ENCODE measurements at regions not wholly inside any gene's neighbourhood (a gene's known extent, or its start where the extent isn't known, plus 50 kb on each side); places are given as distances from the start of the nearest gene placed in this dataset.

GRCh38 chr3:180324791-180325190, 277.2 kb upstream of the TTC14 start:
- Histone ChIP-seq H3K36me3 (replicated peaks in 1 of 2; ENCODE audit: control extremely low read depth in 1 of 2, control insufficient read depth in 1 of 2, extremely low read depth in 1 of 2, insufficient read depth in 2 of 2, low read length in 1 of 2) (no peaks in the 10 kb centered on the region), H3K4me3 (ENCODE audit: control extremely low read depth in 1 of 5, extremely low read depth in 1 of 5, insufficient read depth in 1 of 5, low read depth in 2 of 5, low read length in 4 of 5) (no peak overlapping the region), H3K4me2 (replicated peaks; ENCODE audit: low read depth, low read length, poor library complexity, severe bottlenecking) (no peak overlapping the region), H3K9me3 (ENCODE audit: control extremely low read depth in 1 of 3, control insufficient read depth in 2 of 3, insufficient read depth in 1 of 3, low read length in 2 of 3) (peaks cover 0 to 8% (median 0%) of the 10 kb centered on the region in 3 donors), H3K27ac (ENCODE audit: low read length in 2 of 2) (no peak overlapping the region), H2AFZ (ENCODE audit: insufficient read depth, low read depth, low read length, poor library complexity, severe bottlenecking) (no peak overlapping the region), H3K9ac (ENCODE audit: low read length) (no peak overlapping the region), H3K79me2 (ENCODE audit: control insufficient read depth, insufficient read depth, low read length) (no peaks in the 10 kb centered on the region), H3K4me1 (ENCODE audit: control insufficient read depth in 2 of 2, insufficient read depth in 2 of 2, low read length in 2 of 2) (no peaks in the 10 kb centered on the region), H3K27me3 (replicated peaks in 1 of 4; ENCODE audit: control extremely low read depth in 1 of 4, control insufficient read depth in 3 of 4, insufficient read depth in 4 of 4, low read length in 3 of 4) (no peaks in the 10 kb centered on the region), H4K20me1 (ENCODE audit: control insufficient read depth, insufficient read depth, low read length, poor library complexity, severe bottlenecking) (no peaks in the 10 kb centered on the region)
- no peak for DNase-seq
- intact Hi-C loops (cut with micrococcal nuclease), result no loop called here
- Mint-ChIP-seq H3K4me1 (no peaks in the 10 kb centered on the region), H3K4me3 (no peak overlapping the region), H3K27ac (no peak overlapping the region), H3K9me3 (ENCODE audit: insufficient read depth) (no peaks in the 10 kb centered on the region), H3K27me3 (no peaks in the 10 kb centered on the region)
- ChIA-PET POLR2A (no interaction called here), CTCF (no interaction called here)
- 92% methylated on average over 18 of the region's 19 CpGs for WGBS (ENCODE audit: insufficient coverage)
- ATAC-seq (ENCODE audit: low read depth), result no peak
- TF ChIP-seq EZH2 (IDR thresholded peaks at IDR 0.05; ENCODE audit: borderline replicate concordance, insufficient read depth, low read depth, low read length, poor library complexity, severe bottlenecking) (no peak), CTCF (IDR thresholded peaks at IDR 0.05) (no peak)

GRCh38 chr3:180325533-180325932, 276.4 kb upstream of the TTC14 start:
- no peaks in the 10 kb centered on the region for H3K27me3 ChIP-seq (replicated peaks in 1 of 4; ENCODE audit: control extremely low read depth in 1 of 4, control insufficient read depth in 3 of 4, insufficient read depth in 4 of 4, low read length in 3 of 4)
- H3K9ac ChIP-seq (ENCODE audit: low read length), result no peak overlapping the region
- no peak overlapping the region for H3K4me2 ChIP-seq (replicated peaks; ENCODE audit: low read depth, low read length, poor library complexity, severe bottlenecking)
- H3K9me3 Mint-ChIP-seq (ENCODE audit: insufficient read depth), result no peaks in the 10 kb centered on the region
- H3K79me2 ChIP-seq (ENCODE audit: control insufficient read depth, insufficient read depth, low read length), result no peaks in the 10 kb centered on the region
- POLR2A ChIA-PET, result no interaction called here
- CTCF ChIA-PET, result no interaction called here
- 89% methylated on average over 5 of the region's 7 CpGs for WGBS (ENCODE audit: insufficient coverage)
- no peaks in the 10 kb centered on the region for H3K4me1 Mint-ChIP-seq
- no peak overlapping the region for H3K27ac ChIP-seq (ENCODE audit: low read length in 2 of 2)
- no peaks in the 10 kb centered on the region for H4K20me1 ChIP-seq (ENCODE audit: control insufficient read depth, insufficient read depth, low read length, poor library complexity, severe bottlenecking)
- intact Hi-C loops (cut with micrococcal nuclease), result no loop called here
- H3K9me3 ChIP-seq (ENCODE audit: control extremely low read depth in 1 of 3, control insufficient read depth in 2 of 3, insufficient read depth in 1 of 3, low read length in 2 of 3), result peaks cover 0 to 8% (median 0%) of the 10 kb centered on the region in 3 donors
- no peak overlapping the region for H3K4me3 Mint-ChIP-seq
- no peak overlapping the region for H3K27ac Mint-ChIP-seq
- no peak overlapping the region for H3K4me3 ChIP-seq (ENCODE audit: control extremely low read depth in 1 of 5, extremely low read depth in 1 of 5, insufficient read depth in 1 of 5, low read depth in 2 of 5, low read length in 4 of 5)
- DNase-seq, result no peak
- no peak for TF ChIP-seq EZH2 (IDR thresholded peaks at IDR 0.05; ENCODE audit: borderline replicate concordance, insufficient read depth, low read depth, low read length, poor library complexity, severe bottlenecking)
- no peak for TF ChIP-seq CTCF (IDR thresholded peaks at IDR 0.05)
- no peaks in the 10 kb centered on the region for H3K36me3 ChIP-seq (replicated peaks in 1 of 2; ENCODE audit: control extremely low read depth in 1 of 2, control insufficient read depth in 1 of 2, extremely low read depth in 1 of 2, insufficient read depth in 2 of 2, low read length in 1 of 2)
- H3K27me3 Mint-ChIP-seq, result no peaks in the 10 kb centered on the region
- no peaks in the 10 kb centered on the region for H3K4me1 ChIP-seq (ENCODE audit: control insufficient read depth in 2 of 2, insufficient read depth in 2 of 2, low read length in 2 of 2)
- no peak overlapping the region for H2AFZ ChIP-seq (ENCODE audit: insufficient read depth, low read depth, low read length, poor library complexity, severe bottlenecking)
- no peak for ATAC-seq (ENCODE audit: low read depth)
